IPS-18a (cell line): ENCODE measurements at regions not wholly inside any gene's neighbourhood (a gene's known extent, or its start where the extent isn't known, plus 50 kb on each side); places are given as distances from the start of the nearest gene placed in this dataset.

Experiments
- H3K27ac ChIP-seq: one replicate; pipeline ENCODE4 v1.5.1; 2013; ENCODE audit warnings: low read length
- H3K27me3 ChIP-seq: one replicate; pipeline ENCODE4 v1.6.1; 2013; ENCODE audit warnings: mild to moderate bottlenecking, low read length; ENCODE audit not compliant: control insufficient read depth, insufficient read depth
- H3K36me3 ChIP-seq: one replicate; pipeline ENCODE4 v1.6.1; 2013; ENCODE audit warnings: low read depth, low read length; ENCODE audit not compliant: control insufficient read depth
- H3K4me1 ChIP-seq: one replicate; pipeline ENCODE4 v1.6.1; 2013; ENCODE audit warnings: low read depth, low read length; ENCODE audit not compliant: control insufficient read depth
- H3K4me3 ChIP-seq: one replicate; pipeline ENCODE4 v1.5.1; 2013; ENCODE audit warnings: low read length
- H3K9ac ChIP-seq: one replicate; pipeline ENCODE4 v1.6.1; 2013; ENCODE audit warnings: mild to moderate bottlenecking, low read length, moderate library complexity
- H3K9me3 ChIP-seq: one replicate; pipeline ENCODE4 v1.6.1; 2013; ENCODE audit warnings: low read depth, low read length; ENCODE audit not compliant: control insufficient read depth

DNA sequence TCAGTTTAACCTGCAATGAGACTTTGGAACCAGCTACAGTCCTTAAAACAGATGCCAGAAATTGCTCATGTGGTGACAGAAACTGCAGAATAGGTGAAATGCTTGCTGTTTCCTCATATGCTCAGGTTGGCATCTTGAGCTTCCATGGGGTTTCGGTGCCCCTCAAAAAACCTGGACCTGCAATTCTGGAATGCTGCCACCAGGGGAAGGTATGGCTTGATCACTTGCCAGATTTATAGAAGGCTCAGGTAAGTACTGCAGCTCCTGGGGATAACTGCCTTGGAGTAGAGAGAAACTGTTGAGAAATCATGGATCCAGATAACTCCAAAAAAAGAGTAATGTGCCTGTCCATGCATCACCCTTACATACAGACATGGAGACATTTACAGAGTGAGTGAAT is 113.0 kb downstream of the CTTN start:
- no peaks in the 10 kb centered on the region for H3K36me3 ChIP-seq
- no peak overlapping the region for H3K27ac ChIP-seq
- no peaks in the 10 kb centered on the region for H3K27me3 ChIP-seq
- H3K9ac ChIP-seq, result no peak overlapping the region
- H3K4me3 ChIP-seq, result no peak overlapping the region
- H3K9me3 ChIP-seq, result peaks cover 6% of the 10 kb centered on the region
- H3K4me1 ChIP-seq, result peaks cover 3% of the 10 kb centered on the region

DNA sequence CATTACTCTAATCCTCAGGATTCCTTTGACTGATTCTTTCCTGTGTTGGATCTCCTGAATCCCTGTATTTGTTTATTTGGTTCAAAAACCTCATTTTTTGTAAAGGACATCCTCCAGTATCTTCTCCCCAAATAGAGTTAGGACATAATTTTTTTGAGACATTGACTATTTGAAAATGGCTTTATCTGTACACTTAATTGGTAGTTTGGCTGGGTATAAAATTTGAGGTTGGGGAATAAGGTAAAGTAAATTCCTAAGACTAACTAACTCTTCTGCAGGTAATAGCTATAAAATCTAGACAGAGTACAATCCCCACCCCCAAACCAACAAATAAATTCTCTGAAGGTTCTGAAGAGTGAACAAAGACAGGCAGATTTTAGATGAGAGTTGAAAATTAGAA is 114.4 kb downstream of the CTTN start:
- Histone ChIP-seq H3K36me3 (no peaks in the 10 kb centered on the region), H3K4me3 (no peak overlapping the region), H3K4me1 (peaks cover 3% of the 10 kb centered on the region), H3K27ac (no peak overlapping the region), H3K9ac (no peak overlapping the region), H3K27me3 (no peaks in the 10 kb centered on the region), H3K9me3 (peaks cover 6% of the 10 kb centered on the region)

- no peak overlapping the region for H3K4me3 ChIP-seq
- H3K27me3 ChIP-seq, result no peaks in the 10 kb centered on the region
- peaks cover 6% of the 10 kb centered on the region for H3K9me3 ChIP-seq
- no peak overlapping the region for H3K27ac ChIP-seq
- H3K9ac ChIP-seq, result no peak overlapping the region
- H3K4me1 ChIP-seq, result peaks cover 6% of the 10 kb centered on the region
- no peaks in the 10 kb centered on the region for H3K36me3 ChIP-seq
These were observed 118.9 kb downstream of the CTTN start for GRCh38 chr11:70517203-70517602.

- Histone ChIP-seq H3K27ac (no peak overlapping the region), H3K27me3 (no peaks in the 10 kb centered on the region), H3K4me3 (no peak overlapping the region)
These were observed 119.9 kb downstream of the CTTN start for GRCh38 chr11:70517988-70518907.

DNA sequence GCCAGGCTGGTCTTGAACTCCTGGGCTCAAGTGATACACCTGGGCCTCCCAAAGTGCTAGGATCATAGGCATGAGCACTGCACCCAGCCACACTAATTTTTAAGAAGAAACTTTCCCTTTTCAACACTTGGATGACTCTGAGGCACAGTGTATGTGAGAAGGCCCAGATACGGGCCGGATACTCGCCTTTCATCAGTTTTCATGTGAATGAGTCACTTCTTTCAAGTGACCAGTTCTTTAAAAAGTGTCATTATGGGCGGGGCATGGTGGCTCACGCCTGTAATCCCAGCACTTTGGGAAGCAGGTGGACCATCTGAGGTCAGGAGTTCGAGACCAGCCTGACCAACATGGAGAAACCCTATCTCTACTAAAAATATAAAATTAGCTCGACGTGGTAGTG is 120.8 kb downstream of the CTTN start:
- Histone ChIP-seq H3K27ac (no peak overlapping the region), H3K9ac (no peak overlapping the region), H3K9me3 (no peaks in the 10 kb centered on the region), H3K4me3 (no peak overlapping the region), H3K27me3 (no peaks in the 10 kb centered on the region), H3K4me1 (peaks cover 24% of the 10 kb centered on the region), H3K36me3 (no peaks in the 10 kb centered on the region)

More at GRCh38 chr11:70517988-70518907, 119.9 kb downstream of the CTTN start:
- Histone ChIP-seq H3K9me3 (peaks cover 1% of the 10 kb centered on the region), H3K36me3 (no peaks in the 10 kb centered on the region), H3K4me1 (peaks cover 15% of the 10 kb centered on the region), H3K9ac (no peak overlapping the region)

DNA sequence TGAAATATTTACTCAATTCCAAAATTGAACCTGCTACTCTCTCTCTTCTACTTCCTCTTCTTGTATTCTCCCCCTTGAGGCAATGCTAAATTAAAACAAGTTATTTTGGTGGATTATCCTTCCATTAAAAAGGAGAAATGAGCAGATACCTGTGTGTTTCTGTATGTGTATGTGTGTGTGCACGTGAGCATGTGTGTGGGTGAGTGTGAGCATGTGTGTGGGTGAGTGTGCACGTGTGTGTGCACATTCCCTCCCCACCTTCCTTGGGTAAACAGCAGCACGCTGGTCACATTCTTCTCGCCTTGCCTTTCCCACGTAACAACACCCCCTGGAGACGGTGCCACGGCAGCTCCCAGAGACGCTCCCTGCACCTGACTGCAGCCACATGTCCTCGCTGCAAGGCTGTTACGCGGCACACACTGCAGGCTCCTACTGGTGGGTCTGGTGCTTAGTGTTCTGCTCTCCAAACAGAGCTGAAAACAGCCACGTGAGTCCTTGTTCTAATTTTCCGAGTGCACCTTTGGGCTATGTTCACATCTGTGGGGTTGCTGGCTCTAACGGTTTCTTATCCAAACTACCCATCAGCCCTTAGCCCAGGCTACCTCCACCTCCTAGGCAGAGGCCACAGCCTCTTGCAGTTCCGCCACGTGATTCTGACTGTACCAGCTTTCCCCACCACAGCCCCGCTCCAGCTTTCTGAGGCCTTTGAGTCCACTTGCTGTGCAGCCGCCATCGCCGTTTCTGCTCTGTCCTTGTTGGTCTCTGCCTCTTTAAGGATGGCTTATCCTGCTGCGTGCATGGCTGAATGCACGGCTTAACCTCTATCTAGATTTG is 123.4 kb downstream of the CTTN start:
- H3K36me3 ChIP-seq, result no peaks in the 10 kb centered on the region
- H3K4me1 ChIP-seq, result peaks cover 35% of the 10 kb centered on the region
- H3K27ac ChIP-seq, result no peak overlapping the region
- H3K9me3 ChIP-seq, result no peaks in the 10 kb centered on the region
- no peak overlapping the region for H3K4me3 ChIP-seq
- H3K27me3 ChIP-seq, result no peaks in the 10 kb centered on the region
- H3K9ac ChIP-seq, result no peak overlapping the region

DNA sequence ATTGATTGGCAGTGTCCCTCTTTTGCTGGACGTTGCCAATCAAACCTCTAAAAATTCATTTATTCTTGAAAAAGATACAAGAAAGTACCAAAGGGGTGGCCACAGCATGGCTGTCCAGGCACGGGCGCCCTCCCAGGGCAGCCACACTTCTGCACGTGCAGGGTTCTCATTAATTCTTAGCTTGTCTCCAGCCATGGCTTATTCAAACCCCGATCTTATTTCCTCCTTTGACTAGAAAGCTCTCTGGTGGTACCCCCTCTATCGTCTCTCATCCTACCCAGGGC is 123.9 kb downstream of the CTTN start:
- H3K4me1 ChIP-seq, result peaks cover 35% of the 10 kb centered on the region

DNA sequence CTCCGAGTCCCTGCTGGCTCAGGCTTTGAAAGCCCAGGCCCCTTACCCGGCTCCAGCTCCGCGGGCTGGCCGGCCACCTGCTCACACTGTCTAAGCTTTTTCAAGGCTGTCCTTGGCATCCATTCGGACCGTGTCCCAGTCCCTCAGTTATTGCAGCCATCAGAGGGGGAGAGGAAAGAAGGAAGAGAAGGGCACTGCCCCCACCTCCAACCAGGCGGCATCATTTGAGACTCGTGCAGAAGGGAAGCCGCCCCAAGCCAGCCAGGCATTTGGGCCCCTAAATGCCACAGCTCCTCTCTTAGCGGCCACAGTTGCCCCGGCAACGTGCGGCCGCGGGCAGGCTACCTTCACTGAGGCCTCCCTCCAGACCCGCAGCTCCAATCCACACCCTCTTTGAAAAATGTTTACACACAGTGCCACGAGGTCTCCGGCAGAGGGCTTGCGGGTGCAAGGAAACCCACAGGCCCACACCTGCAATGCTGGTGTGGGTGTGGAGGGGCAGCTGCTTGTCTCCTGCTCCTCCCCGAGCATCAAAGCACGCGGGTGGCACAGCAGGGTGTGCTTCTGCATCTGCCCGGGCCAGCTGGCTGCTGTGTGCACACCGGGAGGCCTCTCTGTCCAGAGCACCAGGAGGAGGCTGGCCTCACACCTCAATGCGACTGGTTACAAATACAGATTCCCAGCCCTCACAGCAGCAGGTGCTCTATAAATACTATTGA is 124.4 kb downstream of the CTTN start:
- H3K4me1 ChIP-seq, result peaks cover 35% of the 10 kb centered on the region
- H3K36me3 ChIP-seq, result no peaks in the 10 kb centered on the region
- no peak overlapping the region for H3K27ac ChIP-seq
- no peaks in the 10 kb centered on the region for H3K9me3 ChIP-seq
- no peak overlapping the region for H3K4me3 ChIP-seq
- no peak overlapping the region for H3K9ac ChIP-seq
- H3K27me3 ChIP-seq, result no peaks in the 10 kb centered on the region

More for the DNA sequence above, 123.9 kb downstream of the CTTN start:
- Histone ChIP-seq H3K36me3 (no peaks in the 10 kb centered on the region), H3K9ac (no peak overlapping the region), H3K4me3 (no peak overlapping the region), H3K9me3 (no peaks in the 10 kb centered on the region), H3K27ac (no peak overlapping the region), H3K27me3 (no peaks in the 10 kb centered on the region)

DNA sequence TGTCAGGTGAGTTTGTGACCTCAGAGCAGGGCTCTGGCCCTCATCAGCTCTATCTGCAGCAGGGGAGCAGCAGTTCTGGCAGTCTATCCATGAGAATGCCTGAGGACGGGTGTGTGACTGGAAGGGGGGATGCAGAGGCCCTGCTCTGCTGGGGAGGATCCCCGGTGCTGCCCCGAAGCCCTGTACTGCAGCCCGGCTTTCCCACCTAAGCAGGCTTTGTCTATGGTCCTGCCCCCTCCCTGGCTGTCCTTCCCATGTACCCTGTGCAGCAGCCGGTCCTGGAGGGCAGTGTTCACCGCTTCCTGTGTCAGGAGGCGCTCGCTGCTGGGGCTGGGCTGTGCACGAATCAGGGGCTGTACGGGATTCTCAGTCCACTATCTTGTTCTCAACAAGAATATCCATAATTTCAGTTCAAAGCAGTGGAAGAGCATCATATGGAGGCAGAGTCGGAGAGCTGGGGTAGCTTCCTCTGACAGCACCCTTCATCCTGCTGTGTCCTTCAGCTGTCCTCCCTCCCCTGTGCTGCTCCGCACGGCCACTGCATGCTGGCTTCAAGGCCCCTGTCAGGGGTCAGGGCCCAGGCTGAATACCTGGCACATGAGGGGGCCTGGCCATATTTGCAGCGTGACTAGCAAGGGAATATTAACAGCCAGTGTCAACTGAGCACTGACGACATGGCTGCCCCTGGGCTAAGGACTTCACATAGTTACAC is 125.2 kb downstream of the CTTN start:
- Histone ChIP-seq H3K9ac (no peak overlapping the region), H3K9me3 (no peaks in the 10 kb centered on the region), H3K27me3 (no peaks in the 10 kb centered on the region), H3K4me1 (peaks cover 35% of the 10 kb centered on the region), H3K36me3 (no peaks in the 10 kb centered on the region), H3K27ac (no peak overlapping the region), H3K4me3 (no peak overlapping the region)

- Histone ChIP-seq H3K9me3 (no peaks in the 10 kb centered on the region), H3K4me1 (peaks cover 35% of the 10 kb centered on the region), H3K27ac (no peak overlapping the region), H3K36me3 (no peaks in the 10 kb centered on the region), H3K27me3 (no peaks in the 10 kb centered on the region), H3K4me3 (no peak overlapping the region), H3K9ac (no peak overlapping the region)
These were observed 126.0 kb downstream of the CTTN start for GRCh38 chr11:70524096-70524922.
